GM18498 (cell line): ENCODE measurements at regions not wholly inside any gene's neighbourhood (a gene's known extent, or its start where the extent isn't known, plus 50 kb on each side); places are given as distances from the start of the nearest gene placed in this dataset.

Experiments used
- ATAC-seq: cut with Tn5 transposase; IDR thresholded peaks from one replicate; pipeline ENCODE4 v1.9.1; 2021; ENCODE audit warnings: mild to moderate bottlenecking, moderate library complexity; ENCODE audit not compliant: unreplicated experiment

GRCh38 chrX:15191830-15192229 lies 78.1 kb downstream of the ASB9 start:
- ATAC-seq = no peak

DNA sequence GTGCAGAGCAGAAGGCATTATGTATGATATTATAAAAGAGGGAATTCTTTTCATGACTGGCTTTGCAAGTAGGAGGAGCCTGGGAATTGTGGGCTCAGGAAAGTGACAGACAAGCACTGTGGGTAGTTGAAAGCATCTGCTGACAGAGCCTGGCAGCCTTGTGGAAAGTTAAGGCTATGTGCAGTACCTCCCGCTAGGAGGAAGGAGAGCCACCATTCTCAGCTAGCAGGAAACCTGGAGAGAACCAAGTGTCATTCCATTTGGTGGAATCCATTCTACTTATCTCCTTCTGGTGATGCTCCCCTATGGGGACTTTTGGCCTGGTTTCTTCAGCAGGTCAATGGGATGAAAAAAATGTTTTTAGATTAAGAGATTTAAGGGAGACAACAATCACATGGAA lies 81.8 kb downstream of the ASB9 start:
- no peak for ATAC-seq

DNA sequence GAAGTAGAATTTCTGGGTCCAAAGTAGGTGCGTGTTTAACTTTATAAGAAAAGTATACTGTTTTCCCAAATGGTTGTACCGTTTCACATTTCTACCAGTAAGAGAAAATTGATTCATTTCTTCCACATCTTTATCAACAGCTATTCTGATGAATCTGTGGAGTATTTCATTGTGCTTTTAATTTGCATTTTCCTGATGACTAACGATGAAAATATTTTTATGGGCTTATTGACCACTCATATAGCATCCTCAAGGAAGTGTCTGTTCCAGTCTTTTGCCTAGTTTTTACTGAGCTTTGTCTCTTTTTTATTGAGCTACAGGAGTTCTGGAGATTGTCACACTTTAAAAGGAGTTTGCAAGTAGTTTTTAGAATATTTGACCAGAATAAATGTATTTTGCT lies 92.6 kb downstream of the ASB9 start:
- no peak for ATAC-seq

DNA sequence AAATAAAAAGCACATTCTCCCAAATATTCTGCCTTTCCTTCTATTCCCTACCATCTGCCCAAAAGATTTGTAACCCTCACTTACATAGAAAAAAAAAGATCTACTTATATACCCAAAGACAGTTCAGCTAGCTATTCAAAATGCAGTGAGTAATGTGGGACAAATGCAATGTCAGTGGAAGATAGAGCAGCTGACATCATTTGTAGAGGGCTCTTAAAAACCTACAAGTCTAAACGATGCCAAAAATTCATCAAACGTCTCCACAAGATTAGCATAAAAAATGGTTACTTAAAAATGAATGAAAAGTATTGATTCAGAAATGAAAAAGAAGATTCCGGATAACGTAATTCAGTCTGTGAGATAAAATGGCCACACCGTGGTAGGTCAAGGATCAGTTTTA lies 96.5 kb downstream of the ASB9 start:
- ATAC-seq = no peak

DNA sequence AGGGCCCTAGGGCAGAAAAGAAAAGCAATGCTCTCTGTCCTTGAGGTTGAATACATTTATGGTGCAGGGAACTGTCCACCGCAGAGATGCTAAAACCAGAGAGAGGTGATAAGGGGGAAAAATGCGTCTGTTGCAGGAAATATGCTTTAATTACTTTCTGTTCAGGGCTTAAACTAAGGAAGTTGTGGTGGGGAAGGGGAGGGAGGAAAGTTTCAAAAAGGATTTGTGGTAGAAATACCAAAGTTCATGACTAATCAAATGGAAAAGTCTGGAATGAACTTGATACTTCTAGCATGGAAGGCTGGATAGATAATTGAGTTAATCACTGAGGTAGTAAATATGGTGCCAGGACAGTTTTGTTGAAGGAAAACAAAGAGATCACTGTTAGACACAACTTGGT lies 99.0 kb downstream of the ASB9 start:
- no peak for ATAC-seq

- ATAC-seq = no peak
These were observed 102.1 kb downstream of the ASB9 start for GRCh38 chrX:15167826-15168225.

- ATAC-seq = no peak
These were observed 104.1 kb downstream of the ASB9 start for GRCh38 chrX:15165832-15166231.

- no peak for ATAC-seq
These were observed 106.8 kb downstream of the ASB9 start for GRCh38 chrX:15163131-15163530.

DNA sequence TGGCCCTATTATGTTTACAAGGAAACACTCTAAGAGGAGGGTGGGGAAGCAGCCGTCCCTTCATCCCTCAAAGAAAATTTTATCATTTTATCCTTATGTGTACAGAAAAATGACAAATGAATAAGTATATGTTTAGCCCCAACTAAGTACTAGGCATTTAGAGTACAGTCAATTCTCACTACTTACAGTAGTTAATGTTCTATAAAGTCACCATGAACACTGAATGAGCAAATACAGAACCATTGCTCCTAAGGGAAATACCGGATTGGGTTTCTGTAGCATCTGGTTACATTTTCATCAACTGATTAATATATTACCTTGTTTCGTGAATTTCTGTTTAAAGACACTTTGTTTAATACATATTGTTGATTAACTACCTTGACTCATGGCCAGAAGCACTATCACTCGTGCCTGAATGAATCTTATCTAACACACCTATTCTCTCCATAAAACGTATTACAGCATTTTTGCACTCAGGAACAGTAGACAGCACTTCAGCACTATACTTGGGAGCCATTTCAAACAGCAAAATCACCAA lies 109.3 kb downstream of the ASB9 start:
- ATAC-seq = no peak

DNA sequence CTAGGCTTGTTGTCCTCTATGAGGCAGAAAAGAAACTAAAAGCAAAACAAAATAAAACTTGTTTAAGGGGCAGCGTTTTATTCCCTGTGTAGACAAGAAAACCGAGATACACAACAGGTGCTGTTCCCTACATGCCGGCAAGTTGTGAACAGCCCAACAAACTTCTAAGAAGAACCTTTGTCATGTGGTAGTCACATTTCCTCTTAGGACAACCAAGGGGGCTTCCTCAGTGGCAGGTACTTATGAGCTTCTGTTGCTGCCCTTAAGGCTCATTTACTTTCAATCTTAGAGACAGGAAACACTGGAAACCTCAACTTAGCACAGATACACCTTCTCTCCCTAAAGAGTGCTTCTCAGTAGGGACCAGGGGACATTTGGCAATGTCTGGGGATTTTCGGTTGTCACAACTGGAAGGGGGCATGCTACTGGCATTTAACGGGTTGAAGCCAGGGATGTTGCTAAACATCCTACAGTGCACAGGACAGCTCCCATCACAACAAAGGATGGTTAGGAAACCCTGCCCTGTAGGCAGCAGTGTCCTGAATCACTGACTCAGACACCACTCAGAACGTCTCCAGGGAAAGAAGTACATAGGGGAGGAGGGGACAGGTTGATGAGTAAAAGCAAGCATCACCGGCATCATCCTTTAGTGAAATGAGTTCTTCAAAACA lies 111.0 kb downstream of the ASB9 start:
- ATAC-seq = peak; percentile 80

GRCh38 chrX:15158350-15158735 lies 111.5 kb downstream of the ASB9 start:
- ATAC-seq = peak; percentile 29

GRCh38 chrX:15157624-15158023 lies 112.3 kb downstream of the ASB9 start:
- ATAC-seq = no peak

- peak; percentile 81 for ATAC-seq
These were observed 118.4 kb downstream of the ASB9 start for GRCh38 chrX:15151267-15152186.

- ATAC-seq = no peak
These were observed 119.3 kb downstream of the ASB9 start for GRCh38 chrX:15150586-15150985.

GRCh38 chrX:15146515-15146914 lies 123.4 kb downstream of the ASB9 start:
- ATAC-seq = no peak

- ATAC-seq = no peak
These were observed 126.1 kb downstream of the ASB9 start for GRCh38 chrX:15143825-15144121.

- peak; percentile 77 for ATAC-seq
These were observed 126.6 kb downstream of the ASB9 start for GRCh38 chrX:15143050-15143824.

DNA sequence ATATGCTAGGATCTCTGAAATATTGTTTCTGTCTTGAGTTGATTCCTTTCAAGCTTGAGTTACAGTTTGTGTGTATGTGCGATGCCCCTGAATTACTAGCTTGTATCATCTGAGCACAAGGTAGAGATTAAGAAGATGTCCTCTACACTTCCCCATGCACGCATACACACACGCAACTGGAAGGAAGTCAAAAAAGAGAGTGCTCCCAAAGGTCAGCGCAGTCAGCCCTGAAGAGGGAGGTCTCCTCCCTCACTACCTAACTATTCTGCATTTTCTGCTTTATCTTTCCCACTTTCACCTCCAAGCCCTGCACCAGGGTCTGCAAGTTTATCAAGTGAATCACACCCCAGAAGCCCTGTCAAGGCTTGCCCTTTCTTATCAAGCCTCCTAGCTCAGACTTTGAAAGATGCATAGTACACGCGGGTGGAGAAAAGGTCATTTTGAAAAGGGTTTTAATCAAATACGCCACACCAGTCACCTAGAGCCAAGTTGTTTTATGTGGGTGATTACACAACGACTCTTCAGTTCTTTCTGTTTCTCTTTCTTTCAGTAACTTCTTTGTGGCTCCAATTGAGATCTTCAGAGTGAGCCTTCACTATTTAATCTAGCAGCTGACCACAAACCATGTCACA lies 127.7 kb downstream of the ASB9 start:
- no peak for ATAC-seq

GRCh38 chrX:15136795-15137194 lies 133.1 kb downstream of the ASB9 start:
- no peak for ATAC-seq

- ATAC-seq = no peak
These were observed 140.5 kb downstream of the ASB9 start for GRCh38 chrX:15129412-15129811.

- ATAC-seq = no peak
These were observed 141.0 kb downstream of the ASB9 start for GRCh38 chrX:15128861-15129260.
